ENCODE measurements at regions not wholly inside any gene's neighbourhood (a gene's known extent, or its start where the extent isn't known, plus 50 kb on each side); places are given as distances from the start of the nearest gene placed in this dataset.

GRCh38 chr5:18744441-18744840 is 1110.2 kb downstream of the TAF11L14 start:
- Histone ChIP-seq H4K20me1 (ENCODE audit: insufficient read depth, low read length) (no peaks in the 10 kb centered on the region), H3K4me3 (ENCODE audit: low read depth in 1 of 2, low read length in 2 of 2) (peak overlapping the region; percentile 13 to 73; a peak in 3 of 4 replicates), H3K79me2 (ENCODE audit: insufficient read depth, low read length) (peaks cover 63% of the 10 kb centered on the region), H2AFZ (ENCODE audit: low read depth, low read length) (peak overlapping the region; percentile 57), H3K27me3 (ENCODE audit: insufficient read depth, low read length, poor library complexity) (no peaks in the 10 kb centered on the region), H3K4me2 (ENCODE audit: insufficient read depth, low read length) (peak overlapping the region; percentile 70), H3K4me1 (ENCODE audit: insufficient read depth, low read length) (peaks cover 54% of the 10 kb centered on the region), H3K27ac (ENCODE audit: low read length) (peak overlapping the region; percentile 98), H3K9me3 (ENCODE audit: insufficient read depth, low read length, severe bottlenecking) (no peaks in the 10 kb centered on the region), H3K36me3 (ENCODE audit: insufficient read depth, low read length) (peaks cover 9% of the 10 kb centered on the region), H3K9ac (ENCODE audit: low read depth, low read length) (peak overlapping the region; percentile 93)
- DNase-seq (peak; percentile 24), ATAC-seq (ENCODE audit: insufficient read depth, low read depth) (peak; percentile 20; the same call in 2 of the 3 replicates)
- TF ChIP-seq EZH2 (IDR thresholded peaks at IDR 0.05; ENCODE audit: borderline replicate concordance, low read depth, low read length, severe bottlenecking) = no peak
- no peak for TF ChIP-seq CTCF (IDR thresholded peaks at IDR 0.05; ENCODE audit: borderline replicate concordance, extremely low read depth, low read length, poor library complexity, severe bottlenecking)

- Histone ChIP-seq H3K27me3 (ENCODE audit: insufficient read depth, low read length, poor library complexity) (no peaks in the 10 kb centered on the region), H3K79me2 (ENCODE audit: insufficient read depth, low read length) (peaks cover 55% of the 10 kb centered on the region), H3K9me3 (ENCODE audit: insufficient read depth, low read length, severe bottlenecking) (no peaks in the 10 kb centered on the region), H3K4me1 (ENCODE audit: insufficient read depth, low read length) (peaks cover 50% of the 10 kb centered on the region), H3K36me3 (ENCODE audit: insufficient read depth, low read length) (peaks cover 9% of the 10 kb centered on the region), H3K4me2 (ENCODE audit: insufficient read depth, low read length) (peak overlapping the region; percentile 70), H3K4me3 (ENCODE audit: low read depth in 1 of 2, low read length in 2 of 2) (peak overlapping the region; percentile 73 to 93), H4K20me1 (ENCODE audit: insufficient read depth, low read length) (no peaks in the 10 kb centered on the region), H3K27ac (ENCODE audit: low read length) (peak overlapping the region; percentile 98), H3K9ac (ENCODE audit: low read depth, low read length) (peak overlapping the region; percentile 93), H2AFZ (ENCODE audit: low read depth, low read length) (peak overlapping the region; percentile 83)
- TF ChIP-seq EZH2 (IDR thresholded peaks at IDR 0.05; ENCODE audit: borderline replicate concordance, low read depth, low read length, severe bottlenecking) (no peak), CTCF (IDR thresholded peaks at IDR 0.05; ENCODE audit: borderline replicate concordance, extremely low read depth, low read length, poor library complexity, severe bottlenecking) (no peak)
- DNase-seq (peak; percentile 67), ATAC-seq (ENCODE audit: insufficient read depth, low read depth) (peak; percentile 58)
These were observed 1111.1 kb downstream of the TAF11L14 start for GRCh38 chr5:18745042-18745987.

GRCh38 chr5:18745988-18746615 is 1111.8 kb downstream of the TAF11L14 start:
- H3K79me2 ChIP-seq (ENCODE audit: insufficient read depth, low read length) = peaks cover 47% of the 10 kb centered on the region
- H4K20me1 ChIP-seq (ENCODE audit: insufficient read depth, low read length) = no peaks in the 10 kb centered on the region
- peak overlapping the region; percentile 83 for H2AFZ ChIP-seq (ENCODE audit: low read depth, low read length)
- ATAC-seq (ENCODE audit: insufficient read depth, low read depth) = peak; percentile 90
- H3K27ac ChIP-seq (ENCODE audit: low read length) = peak overlapping the region; percentile 98
- peaks cover 43% of the 10 kb centered on the region for H3K4me1 ChIP-seq (ENCODE audit: insufficient read depth, low read length)
- H3K9ac ChIP-seq (ENCODE audit: low read depth, low read length) = peak overlapping the region; percentile 93
- peak; percentile 77 for DNase-seq
- peak overlapping the region; percentile 70 for H3K4me2 ChIP-seq (ENCODE audit: insufficient read depth, low read length)
- H3K27me3 ChIP-seq (ENCODE audit: insufficient read depth, low read length, poor library complexity) = no peaks in the 10 kb centered on the region
- no peak for TF ChIP-seq EZH2 (IDR thresholded peaks at IDR 0.05; ENCODE audit: borderline replicate concordance, low read depth, low read length, severe bottlenecking)
- no peak for TF ChIP-seq CTCF (IDR thresholded peaks at IDR 0.05; ENCODE audit: borderline replicate concordance, extremely low read depth, low read length, poor library complexity, severe bottlenecking)
- peaks cover 9% of the 10 kb centered on the region for H3K36me3 ChIP-seq (ENCODE audit: insufficient read depth, low read length)
- no peaks in the 10 kb centered on the region for H3K9me3 ChIP-seq (ENCODE audit: insufficient read depth, low read length, severe bottlenecking)
- H3K4me3 ChIP-seq (ENCODE audit: low read depth in 1 of 2, low read length in 2 of 2) = peak overlapping the region; percentile 73 to 93

Measured in DND-41 (cell line).